GM21381 (cell line): ENCODE measurements at regions not wholly inside any gene's neighbourhood (a gene's known extent, or its start where the extent isn't known, plus 50 kb on each side); places are given as distances from the start of the nearest gene placed in this dataset.
A peak's percentile ranks its signal among the peaks of the same experiment; 100 is the strongest.

Experiments used
- ATAC-seq: cut with Tn5 transposase; IDR thresholded peaks from one replicate; pipeline ENCODE4 v1.9.1; 2021; ENCODE audit warnings: mild to moderate bottlenecking, moderate library complexity; ENCODE audit not compliant: unreplicated experiment

GRCh38 chr9:27625751-27626150 lies 52.5 kb upstream of the C9orf72 start:
- no peak for ATAC-seq

- ATAC-seq, result no peak
These were observed 53.2 kb upstream of the C9orf72 start for GRCh38 chr9:27626244-27627187.

- no peak for ATAC-seq
These were observed 53.9 kb upstream of the C9orf72 start for GRCh38 chr9:27627188-27627564.

- no peak for ATAC-seq
These were observed 55.0 kb upstream of the C9orf72 start for GRCh38 chr9:27628311-27628710.

GRCh38 chr9:27629425-27629824 lies 56.1 kb upstream of the C9orf72 start:
- ATAC-seq, result no peak

GRCh38 chr9:27632254-27632653 lies 59.0 kb upstream of the C9orf72 start:
- ATAC-seq, result no peak

- no peak for ATAC-seq
These were observed 60.5 kb upstream of the C9orf72 start for GRCh38 chr9:27633764-27634163.

- peak; percentile 64 for ATAC-seq
These were observed 61.6 kb upstream of the C9orf72 start for GRCh38 chr9:27634879-27635278.

GRCh38 chr9:27638716-27639115 lies 65.4 kb upstream of the C9orf72 start:
- ATAC-seq, result no peak

GRCh38 chr9:27645161-27645840 lies 72.0 kb upstream of the C9orf72 start:
- no peak for ATAC-seq

- no peak for ATAC-seq
These were observed 80.0 kb upstream of the C9orf72 start for GRCh38 chr9:27653246-27653645.

- no peak for ATAC-seq
These were observed 80.7 kb upstream of the C9orf72 start for GRCh38 chr9:27653957-27654356.

- no peak for ATAC-seq
These were observed 81.5 kb upstream of the C9orf72 start for GRCh38 chr9:27654629-27655285.

GRCh38 chr9:27655441-27655840 lies 82.2 kb upstream of the C9orf72 start:
- no peak for ATAC-seq

- ATAC-seq, result no peak
These were observed 85.7 kb upstream of the C9orf72 start for GRCh38 chr9:27659001-27659400.

- no peak for ATAC-seq
These were observed 86.3 kb upstream of the C9orf72 start for GRCh38 chr9:27659571-27659970.

- no peak for ATAC-seq
These were observed 86.9 kb upstream of the C9orf72 start for GRCh38 chr9:27660148-27660547.

- no peak for ATAC-seq
These were observed 90.2 kb upstream of the C9orf72 start for GRCh38 chr9:27663526-27663925.

GRCh38 chr9:27664121-27664779 lies 91.0 kb upstream of the C9orf72 start:
- no peak for ATAC-seq

GRCh38 chr9:27665136-27665535 lies 91.9 kb upstream of the C9orf72 start:
- ATAC-seq, result no peak

GRCh38 chr9:27668280-27668679 lies 95.0 kb upstream of the C9orf72 start:
- ATAC-seq, result no peak
